HG03520 (cell line): ENCODE measurements at regions not wholly inside any gene's neighbourhood (a gene's known extent, or its start where the extent isn't known, plus 50 kb on each side); places are given as distances from the start of the nearest gene placed in this dataset.

Source experiments
- ATAC-seq: cut with Tn5 transposase; IDR thresholded peaks from one replicate; pipeline ENCODE4 v1.9.1; 2021; ENCODE audit warnings: mild to moderate bottlenecking, moderate library complexity; ENCODE audit not compliant: unreplicated experiment

DNA sequence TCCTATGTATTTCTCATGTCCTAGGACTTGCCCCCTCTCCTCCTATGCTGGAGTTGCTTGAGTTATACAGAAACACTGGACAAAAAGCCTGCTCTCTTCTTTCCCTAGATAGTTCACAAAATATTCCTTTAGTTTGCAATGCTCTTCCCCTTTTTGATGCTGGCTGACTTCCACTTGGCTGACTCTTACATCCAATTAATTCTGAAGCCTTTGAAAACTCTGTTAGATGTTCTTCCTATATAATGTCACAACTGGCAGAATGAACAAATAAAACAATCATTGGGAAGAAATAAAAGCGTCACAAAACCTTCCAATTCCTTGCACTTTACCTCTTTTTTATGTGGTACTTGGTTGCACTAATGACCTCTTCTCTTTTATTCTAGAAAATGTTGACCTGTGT lies 253.8 kb upstream of the CITED2 start:
- ATAC-seq, result no peak

GRCh38 chr6:139627091-139627490 lies 252.6 kb upstream of the CITED2 start:
- ATAC-seq, result no peak

- no peak for ATAC-seq
Observed at GRCh38 chr6:139625998-139626975, 251.8 kb upstream of the CITED2 start.

- no peak for ATAC-seq
Observed at GRCh38 chr6:139625081-139625939, 250.9 kb upstream of the CITED2 start.

DNA sequence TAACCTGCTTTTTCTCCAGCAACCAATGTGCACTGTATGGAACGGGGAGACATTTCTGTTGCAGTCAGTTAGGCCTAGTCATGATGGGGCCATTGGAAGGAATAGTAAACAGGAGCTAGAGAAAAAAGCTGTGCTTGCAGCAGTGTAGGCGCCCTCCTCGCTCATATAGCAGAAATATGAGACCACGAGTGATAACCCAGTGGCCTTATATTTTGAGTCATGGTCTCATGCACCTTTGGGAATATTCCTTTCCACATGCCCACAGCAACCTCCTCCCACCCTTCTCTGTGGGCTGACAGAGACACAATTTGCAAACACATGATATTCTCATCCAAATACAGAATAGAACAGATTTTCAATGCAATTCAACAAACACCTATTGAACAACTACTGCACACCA lies 248.9 kb upstream of the CITED2 start:
- ATAC-seq, result no peak

DNA sequence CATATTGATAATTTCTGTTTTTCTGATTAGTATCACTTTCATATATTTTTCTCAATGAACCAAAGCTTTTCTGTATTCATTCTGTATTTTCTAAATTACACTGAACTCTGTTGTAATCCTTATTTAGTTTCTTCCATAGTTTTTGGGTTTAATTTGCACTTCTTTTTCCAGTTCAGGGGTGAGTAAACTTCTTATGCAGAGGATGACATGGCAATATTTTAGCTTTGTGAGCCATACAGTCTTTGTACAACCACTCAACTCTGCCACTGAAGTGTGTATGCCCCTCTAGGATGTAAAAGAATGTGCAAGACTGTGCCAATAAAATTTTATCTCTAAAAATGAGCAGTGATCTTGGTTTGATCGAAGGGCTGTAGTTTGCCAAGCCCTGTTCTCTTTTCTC lies 239.0 kb upstream of the CITED2 start:
- no peak for ATAC-seq

DNA sequence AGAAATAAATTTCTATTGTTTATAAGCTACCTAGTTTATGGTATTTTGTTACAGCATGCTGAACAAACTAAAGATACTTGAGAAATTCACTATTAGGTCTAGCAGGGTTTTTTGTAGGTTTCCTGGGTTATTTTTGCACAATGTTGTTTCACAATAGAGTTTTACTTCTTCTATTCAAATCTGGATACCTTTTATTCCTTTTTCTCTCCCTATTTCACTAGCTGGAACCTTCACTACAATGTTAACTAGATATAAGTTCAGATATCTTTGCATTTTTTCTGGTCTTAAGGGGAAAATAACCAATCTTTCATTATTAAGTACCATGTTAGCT lies 237.7 kb upstream of the CITED2 start:
- no peak for ATAC-seq

DNA sequence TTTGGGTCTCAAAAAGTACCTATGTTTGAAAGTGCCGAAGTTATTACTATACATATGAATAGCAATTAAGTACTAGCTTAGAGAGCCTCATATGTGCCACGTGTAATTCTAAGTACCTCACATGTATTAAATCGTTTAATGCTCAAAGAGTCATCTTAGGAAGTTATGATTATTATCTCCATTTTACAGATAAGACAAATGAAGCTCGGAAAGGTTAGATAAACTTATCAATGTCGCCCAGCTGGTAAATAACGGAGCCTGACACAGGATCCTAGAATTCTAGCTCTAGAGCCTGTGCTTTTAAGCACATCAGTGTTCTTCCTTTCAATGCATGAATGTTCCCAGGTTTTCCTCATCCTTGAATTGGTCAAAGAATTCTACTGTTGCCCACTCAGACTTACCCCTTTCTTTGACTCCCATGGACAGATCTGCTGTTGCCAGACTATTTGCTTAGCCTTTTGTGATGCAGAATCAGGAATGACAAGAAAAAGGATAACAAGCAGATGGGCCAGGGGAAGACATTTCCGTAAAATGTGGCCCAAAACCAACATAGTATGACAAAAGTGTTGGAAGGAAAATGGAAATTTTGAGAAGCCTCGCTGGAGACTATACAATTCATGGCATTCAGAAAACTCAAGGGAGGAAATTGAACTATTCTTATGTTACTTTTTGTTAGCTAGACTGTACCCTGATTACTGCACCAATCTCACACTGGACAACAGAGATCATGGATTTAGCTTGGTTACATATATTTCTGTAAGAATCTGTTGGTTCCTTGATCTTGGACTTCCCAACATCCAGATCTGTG lies 237.1 kb upstream of the CITED2 start:
- ATAC-seq, result no peak

GRCh38 chr6:139608466-139609261 lies 234.2 kb upstream of the CITED2 start:
- no peak for ATAC-seq

DNA sequence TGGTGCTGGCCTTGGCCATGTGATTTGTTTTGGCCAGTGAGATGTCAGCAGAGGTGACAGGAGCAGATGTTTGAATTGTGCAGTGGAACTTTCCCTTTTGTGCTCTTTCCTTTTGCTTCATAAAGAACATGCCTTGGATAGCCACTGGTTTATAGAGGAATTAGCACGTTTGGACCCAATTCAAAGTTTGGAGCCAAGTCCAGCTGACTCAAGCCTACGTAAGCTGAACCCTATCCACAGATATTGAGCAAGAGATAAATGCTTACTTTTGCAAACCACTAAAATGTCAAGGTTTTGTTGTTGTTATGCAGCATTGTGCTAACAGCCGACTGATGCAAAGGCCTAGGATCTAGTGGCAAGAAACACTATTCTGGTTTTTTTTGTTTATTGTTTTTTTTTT lies 230.9 kb upstream of the CITED2 start:
- ATAC-seq, result no peak

DNA sequence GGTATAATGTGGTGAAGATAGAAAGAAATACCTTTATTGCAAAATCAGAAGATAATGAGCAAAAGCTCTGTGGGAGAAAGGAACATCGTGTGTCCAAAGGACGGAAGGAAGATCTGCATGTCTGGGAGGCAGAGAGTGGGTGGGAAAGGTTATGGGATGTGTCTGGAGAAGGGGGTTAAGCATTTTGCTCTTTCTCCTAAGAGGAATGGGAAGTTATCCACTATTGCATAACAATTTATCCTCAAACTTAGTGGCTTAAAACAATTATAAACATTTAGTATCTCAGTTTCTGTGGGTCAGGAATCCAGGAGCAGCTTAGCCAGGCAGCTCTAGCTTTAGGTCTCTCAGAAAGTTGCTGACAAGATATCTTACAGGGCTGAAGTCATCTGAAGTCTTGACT lies 229.1 kb upstream of the CITED2 start:
- ATAC-seq, result no peak

GRCh38 chr6:139602577-139602976 lies 228.1 kb upstream of the CITED2 start:
- ATAC-seq, result no peak

DNA sequence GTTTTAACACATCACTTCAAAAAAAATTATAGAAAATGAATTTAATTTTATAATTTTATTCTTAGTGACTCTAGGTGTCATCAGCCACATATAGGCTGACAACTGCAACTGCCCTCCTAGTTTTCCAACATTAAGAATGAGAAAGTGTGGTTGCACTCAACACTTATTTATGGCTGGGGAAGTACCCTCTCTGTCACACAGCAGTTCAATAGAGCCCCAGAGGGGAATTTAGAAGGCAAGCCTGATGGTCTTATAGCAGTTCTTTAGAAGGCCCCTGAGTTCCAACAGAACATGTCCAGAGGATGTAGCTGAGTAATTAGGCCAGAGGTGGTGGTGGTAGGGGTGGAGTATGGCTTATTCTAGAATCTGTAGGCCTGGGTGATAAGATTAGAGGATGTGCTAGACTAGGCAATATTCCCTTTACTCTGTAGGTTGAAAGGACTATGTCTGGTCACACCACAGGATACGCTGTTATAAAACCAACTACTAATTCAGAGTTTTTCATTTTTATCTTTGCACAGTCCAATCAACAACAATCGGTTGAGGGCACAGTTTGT lies 226.5 kb upstream of the CITED2 start:
- peak; percentile 97 for ATAC-seq

GRCh38 chr6:139600343-139600742 lies 225.9 kb upstream of the CITED2 start:
- ATAC-seq, result peak; percentile 15

GRCh38 chr6:139597771-139598755 lies 223.6 kb upstream of the CITED2 start:
- ATAC-seq, result no peak

DNA sequence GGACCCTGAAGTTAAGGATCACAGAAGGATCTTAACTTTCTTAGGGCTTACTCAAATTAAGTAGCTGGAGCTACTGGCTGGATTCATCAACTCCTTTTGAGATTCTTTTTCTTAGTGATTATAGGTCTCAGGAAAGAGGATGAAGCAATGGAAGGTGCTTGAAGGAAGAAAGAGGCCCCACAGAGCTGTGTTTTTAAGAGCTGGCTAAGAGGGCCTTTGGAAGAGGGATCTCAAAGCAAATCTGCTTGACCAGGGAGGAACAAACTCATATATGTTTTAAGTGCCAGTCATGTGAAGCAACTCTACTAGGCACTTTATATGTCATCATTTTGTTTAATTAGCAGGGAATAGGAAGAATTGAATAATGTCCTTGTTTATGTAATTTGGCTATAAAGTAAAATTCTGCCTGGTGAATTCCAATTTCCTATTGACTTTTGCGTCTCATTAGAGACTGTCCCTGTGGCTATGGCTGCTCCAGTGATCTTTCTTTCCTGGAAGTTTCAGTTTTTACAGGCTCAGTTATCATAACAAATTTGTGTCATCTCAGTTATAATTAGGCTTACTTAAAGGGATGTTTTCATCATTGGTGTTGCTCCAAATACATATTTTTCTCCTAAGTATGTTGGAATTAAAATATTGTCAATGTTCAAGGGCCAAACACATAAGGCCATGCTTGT lies 222.8 kb upstream of the CITED2 start:
- no peak for ATAC-seq

GRCh38 chr6:139595183-139595582 lies 220.7 kb upstream of the CITED2 start:
- no peak for ATAC-seq

DNA sequence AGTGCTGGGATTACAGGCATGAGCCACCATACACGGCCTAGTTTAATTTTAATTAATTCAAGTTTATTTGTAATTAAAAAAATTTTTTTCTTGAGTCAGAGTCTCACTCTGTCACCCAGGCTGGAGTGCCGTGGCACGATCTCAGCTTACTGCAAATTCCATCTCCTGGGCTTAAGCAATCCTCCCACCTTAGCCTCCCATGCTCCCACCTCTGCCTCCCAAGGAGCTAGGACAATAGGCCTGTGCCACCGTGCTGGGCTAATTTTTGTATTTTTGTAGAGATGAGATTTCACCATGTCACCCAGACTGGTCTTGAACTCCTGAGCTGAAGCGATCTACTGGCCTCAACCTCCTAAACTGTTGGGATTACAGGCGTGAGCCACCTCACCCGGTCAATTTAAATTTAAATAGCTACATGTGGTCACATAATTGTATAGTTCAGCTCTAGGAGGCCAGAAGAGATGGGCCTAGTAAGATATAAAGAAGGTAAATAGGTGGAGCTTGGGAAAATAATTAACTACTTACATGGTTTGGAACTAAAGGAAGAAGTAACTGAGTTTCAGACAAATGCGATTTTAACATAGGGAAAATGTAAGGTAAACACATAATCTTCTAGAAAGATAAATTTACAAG lies 220.0 kb upstream of the CITED2 start:
- ATAC-seq, result no peak
